HG03521 (cell line): ENCODE measurements at regions not wholly inside any gene's neighbourhood (a gene's known extent, or its start where the extent isn't known, plus 50 kb on each side); places are given as distances from the start of the nearest gene placed in this dataset.

Experiments used
- ATAC-seq: cut with Tn5 transposase; IDR thresholded peaks from one replicate; pipeline ENCODE4 v1.9.1; 2021; ENCODE audit warnings: mild to moderate bottlenecking, moderate library complexity; ENCODE audit not compliant: unreplicated experiment

GRCh38 chr6:104428184-104428583 lies 431.5 kb downstream of the HACE1 start:
- no peak for ATAC-seq

GRCh38 chr6:104423691-104424090 lies 436.0 kb downstream of the HACE1 start:
- ATAC-seq: no peak

GRCh38 chr6:104421650-104422049 lies 438.1 kb downstream of the HACE1 start:
- no peak for ATAC-seq

- no peak for ATAC-seq
Observed at GRCh38 chr6:104418839-104419238, 440.9 kb downstream of the HACE1 start.

GRCh38 chr6:104418125-104418524 lies 441.6 kb downstream of the HACE1 start:
- ATAC-seq: no peak

- ATAC-seq: no peak
Observed at GRCh38 chr6:104414723-104415122, 445.0 kb downstream of the HACE1 start.

- no peak for ATAC-seq
Observed at GRCh38 chr6:104413767-104414166, 446.0 kb downstream of the HACE1 start.

GRCh38 chr6:104411302-104411701 lies 448.4 kb downstream of the HACE1 start:
- ATAC-seq: no peak

- no peak for ATAC-seq
Observed at GRCh38 chr6:104409913-104410312, 449.8 kb downstream of the HACE1 start.

- ATAC-seq: no peak
Observed at GRCh38 chr6:104407957-104408356, 451.8 kb downstream of the HACE1 start.

GRCh38 chr6:104404377-104404776 lies 455.3 kb downstream of the HACE1 start:
- ATAC-seq: no peak

GRCh38 chr6:104402572-104402971 lies 457.1 kb downstream of the HACE1 start:
- ATAC-seq: no peak

GRCh38 chr6:104401926-104402325 lies 457.8 kb downstream of the HACE1 start:
- ATAC-seq: no peak

- no peak for ATAC-seq
Observed at GRCh38 chr6:104400844-104401243, 458.9 kb downstream of the HACE1 start.

GRCh38 chr6:104396077-104396476 lies 463.6 kb downstream of the HACE1 start:
- ATAC-seq: no peak

GRCh38 chr6:104381907-104382306 lies 477.8 kb downstream of the HACE1 start:
- no peak for ATAC-seq

- no peak for ATAC-seq
Observed at GRCh38 chr6:104365451-104366234, 494.1 kb downstream of the HACE1 start.

- no peak for ATAC-seq
Observed at GRCh38 chr6:104357928-104358327, 501.8 kb downstream of the HACE1 start.

- no peak for ATAC-seq
Observed at GRCh38 chr6:104356197-104356596, 503.5 kb downstream of the HACE1 start.

- ATAC-seq: no peak
Observed at GRCh38 chr6:104349191-104349590, 510.5 kb downstream of the HACE1 start.

GRCh38 chr6:104344223-104344622 lies 515.5 kb downstream of the HACE1 start:
- ATAC-seq: no peak

- no peak for ATAC-seq
Observed at GRCh38 chr6:104332364-104332763, 527.4 kb downstream of the HACE1 start.
